Kidney epithelial cell (primary cell): ENCODE measurements at regions not wholly inside any gene's neighbourhood (a gene's known extent, or its start where the extent isn't known, plus 50 kb on each side); places are given as distances from the start of the nearest gene placed in this dataset.

Experiments
- DNase-seq: peaks from one replicate; pipeline ENCODE4 v3.0.0-alpha.2; 2010; ENCODE audit warnings: low read depth
- H3K27me3 ChIP-seq: 2 replicates; pipeline ENCODE4 v1.6.0; 2011; ENCODE audit warnings: low read length; ENCODE audit not compliant: control insufficient read depth, insufficient read depth
- H3K36me3 ChIP-seq: 2 replicates; pipeline ENCODE4 v1.5.1; 2011; ENCODE audit warnings: low read length; ENCODE audit not compliant: control insufficient read depth, insufficient read depth
- H3K4me3 ChIP-seq: 2 replicates; pipeline ENCODE4 v1.5.1; 2011; ENCODE audit warnings: low read depth, mild to moderate bottlenecking, control low read depth, low read length
- CTCF ChIP-seq: IDR thresholded peaks from 2 replicates; pipeline ENCODE4 v1.5.1; 2011; ENCODE audit warnings: mild to moderate bottlenecking, moderate library complexity, low read length, control low read depth, inconsistent platforms; ENCODE audit not compliant: insufficient read depth, poor library complexity, severe bottlenecking

GRCh38 chr11:21933095-21933494 lies 259.8 kb upstream of the ANO5 start:
- TF ChIP-seq CTCF, result peak; percentile 43
- Histone ChIP-seq H3K27me3 (no peaks in the 10 kb centered on the region), H3K36me3 (no peaks in the 10 kb centered on the region), H3K4me3 (no peak overlapping the region)
- no peak for DNase-seq

DNA sequence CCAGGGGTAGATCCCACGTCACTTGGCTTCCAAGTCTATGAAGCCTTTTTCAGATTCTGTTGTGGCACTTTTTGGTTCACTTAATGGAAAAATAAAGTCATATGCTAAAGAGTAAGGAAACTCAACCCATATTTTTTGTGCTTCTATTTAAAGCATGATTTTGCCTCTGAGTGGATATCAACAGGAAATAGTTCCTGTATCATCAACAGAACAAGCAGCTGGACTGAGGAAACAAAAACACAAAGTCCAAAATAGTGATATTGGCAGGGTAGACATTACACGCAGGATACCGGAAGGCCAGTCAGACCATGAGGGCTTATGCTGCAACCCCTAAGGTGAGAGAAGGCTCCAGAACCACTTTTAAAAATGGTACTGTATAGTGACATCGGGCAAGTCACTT lies 248.3 kb upstream of the ANO5 start:
- TF ChIP-seq CTCF, result no peak
- no peaks in the 10 kb centered on the region for H3K36me3 ChIP-seq
- DNase-seq, result no peak
- H3K27me3 ChIP-seq, result no peaks in the 10 kb centered on the region
- H3K4me3 ChIP-seq, result no peak overlapping the region

GRCh38 chr11:21948876-21949275 lies 244.0 kb upstream of the ANO5 start:
- DNase-seq, result no peak
- H3K4me3 ChIP-seq, result no peak overlapping the region
- no peaks in the 10 kb centered on the region for H3K36me3 ChIP-seq
- H3K27me3 ChIP-seq, result no peaks in the 10 kb centered on the region
- no peak for TF ChIP-seq CTCF

- Histone ChIP-seq H3K4me3 (no peak overlapping the region), H3K36me3 (no peaks in the 10 kb centered on the region), H3K27me3 (no peaks in the 10 kb centered on the region)
- DNase-seq, result no peak
- no peak for TF ChIP-seq CTCF
Measured at GRCh38 chr11:21949763-21950413, 243.0 kb upstream of the ANO5 start.

- no peaks in the 10 kb centered on the region for H3K27me3 ChIP-seq
- no peak for TF ChIP-seq CTCF
- no peak for DNase-seq
- H3K36me3 ChIP-seq, result no peaks in the 10 kb centered on the region
- H3K4me3 ChIP-seq, result no peak overlapping the region
Measured at GRCh38 chr11:21963013-21963412, 229.9 kb upstream of the ANO5 start.

- Histone ChIP-seq H3K36me3 (no peaks in the 10 kb centered on the region), H3K27me3 (no peaks in the 10 kb centered on the region), H3K4me3 (no peak overlapping the region)
- TF ChIP-seq CTCF, result no peak
- DNase-seq, result no peak
Measured at GRCh38 chr11:21965221-21965620, 227.7 kb upstream of the ANO5 start.
